Caco-2 (cell line): ENCODE measurements at regions not wholly inside any gene's neighbourhood (a gene's known extent, or its start where the extent isn't known, plus 50 kb on each side); places are given as distances from the start of the nearest gene placed in this dataset.

Experiments
- BruUV-seq: library from RNA; stranded (reverse); fragments of 400-500 nt; replicated peaks from 2 replicates; lab custom pipeline; 2021; lab: Mats Ljungman, UMichigan
- CTCF ChIA-PET: fragments of 300-600 bp; sonication (Branson Sonifier 250); formaldehyde crosslinking; loops from one replicate; lab custom pipeline; 2022; ENCODE audit warnings: antibody characterized with exemption; lab: Charles Lee
- POLR2A ChIA-PET: fragments of 300-600 bp; sonication (Branson Sonifier 250); formaldehyde crosslinking; loops from one replicate; lab custom pipeline; 2022; ENCODE audit warnings: antibody characterized with exemption; lab: Charles Lee
- DNase-seq, 2 experiments: peaks; one replicate each; pipeline versions ENCODE4 v3.0.0 to v3.0.0-alpha.2; 2020 to 2022
- H3K27me3 ChIP-seq: replicated peaks from 2 replicates; pipeline ENCODE4 v1.6.0; 2011; ENCODE audit warnings: low read length; ENCODE audit not compliant: control insufficient read depth, insufficient read depth
- H3K36me3 ChIP-seq: 2 replicates; pipeline ENCODE4 v1.5.1; 2011; ENCODE audit warnings: low read length; ENCODE audit not compliant: control insufficient read depth, insufficient read depth
- H3K4me1 ChIP-seq: fragments of 250-450 bp; sonication (Bioruptor Pico); 2 replicates; pipeline ENCODE4 v1.5.1; 2020; ENCODE audit warnings: mild to moderate bottlenecking
- H3K4me3 ChIP-seq: 2 replicates; pipeline ENCODE4 v1.5.1; 2011; ENCODE audit warnings: low read depth, mild to moderate bottlenecking, control low read depth, low read length
- H3K9me3 ChIP-seq: fragments of 250-450 bp; sonication (Bioruptor Pico); 2 replicates; pipeline ENCODE4 v1.5.1; 2020; ENCODE audit warnings: mild to moderate bottlenecking, moderate library complexity
- H3K27ac Mint-ChIP-seq: one replicate; pipeline ENCODE4 v1.8.0; 2022; ENCODE audit warnings: mixed read lengths; ENCODE audit not compliant: unreplicated experiment
- H3K27me3 Mint-ChIP-seq: one replicate; pipeline ENCODE4 v1.8.0; 2022; ENCODE audit warnings: mixed read lengths; ENCODE audit not compliant: insufficient read depth, unreplicated experiment
- H3K36me3 Mint-ChIP-seq: one replicate; pipeline ENCODE4 v1.8.0; 2022; ENCODE audit warnings: mild to moderate bottlenecking, mixed read lengths; ENCODE audit not compliant: insufficient read depth, unreplicated experiment
- H3K4me1 Mint-ChIP-seq: one replicate; pipeline ENCODE4 v1.8.0; 2022; ENCODE audit warnings: low read depth, mixed read lengths; ENCODE audit not compliant: unreplicated experiment
- H3K4me3 Mint-ChIP-seq: one replicate; pipeline ENCODE4 v1.8.0; 2022; ENCODE audit warnings: mild to moderate bottlenecking, moderate library complexity, mixed read lengths; ENCODE audit not compliant: unreplicated experiment
- H3K9me3 Mint-ChIP-seq: one replicate; pipeline ENCODE4 v1.8.0; 2022; ENCODE audit warnings: mixed read lengths; ENCODE audit not compliant: unreplicated experiment
- intact Hi-C: fragments of 100-400 bp; cut with micrococcal nuclease; formaldehyde crosslinking; loops from one replicate; pipeline ENCODE4 v1.10.0; 2022; ENCODE audit not compliant: unreplicated experiment
- TF ChIP-seq, protein P1 (sequence below), 2 experiments: fragments of 200-600 bp in 1 of 2; IDR thresholded peaks; 1 replicate in 1 of 2; 2 replicates in 1 of 2; pipeline versions ENCODE4 v1.5.1 to v1.8.0; 2011 to 2022; ENCODE audit warnings: antibody characterized with exemption in 1 of 2, control low read depth in 1 of 2, inconsistent platforms in 1 of 2, low read depth in 1 of 2, low read length in 1 of 2, mild to moderate bottlenecking in 1 of 2, moderate library complexity in 1 of 2; ENCODE audit not compliant: insufficient read depth in 1 of 2, severe bottlenecking in 1 of 2, unreplicated experiment in 1 of 2

DNA sequence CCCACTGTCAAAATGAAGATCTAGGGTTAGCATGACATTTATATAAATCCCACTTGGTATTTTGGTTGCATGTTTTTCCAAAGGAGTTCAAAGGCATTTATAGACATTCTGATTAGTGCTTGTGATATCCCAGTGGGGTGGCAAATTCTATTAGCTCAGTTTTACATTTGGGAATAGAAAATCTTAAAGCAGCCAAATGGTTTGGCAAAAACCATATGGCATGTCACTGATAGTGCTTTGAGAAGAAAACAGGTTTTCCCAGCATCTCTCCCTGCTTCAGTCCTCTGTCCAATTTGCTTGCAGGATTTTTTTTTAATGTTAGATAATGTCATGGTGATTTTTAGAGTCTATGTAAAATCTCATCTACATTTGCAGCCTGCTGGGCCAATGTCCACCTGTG, 225.1 kb upstream of the DIO3 start:
- ChIA-PET POLR2A (no interaction called here), CTCF (no interaction called here)
- no TSS peak for BruUV-seq
- TF ChIP-seq, protein P1, sequence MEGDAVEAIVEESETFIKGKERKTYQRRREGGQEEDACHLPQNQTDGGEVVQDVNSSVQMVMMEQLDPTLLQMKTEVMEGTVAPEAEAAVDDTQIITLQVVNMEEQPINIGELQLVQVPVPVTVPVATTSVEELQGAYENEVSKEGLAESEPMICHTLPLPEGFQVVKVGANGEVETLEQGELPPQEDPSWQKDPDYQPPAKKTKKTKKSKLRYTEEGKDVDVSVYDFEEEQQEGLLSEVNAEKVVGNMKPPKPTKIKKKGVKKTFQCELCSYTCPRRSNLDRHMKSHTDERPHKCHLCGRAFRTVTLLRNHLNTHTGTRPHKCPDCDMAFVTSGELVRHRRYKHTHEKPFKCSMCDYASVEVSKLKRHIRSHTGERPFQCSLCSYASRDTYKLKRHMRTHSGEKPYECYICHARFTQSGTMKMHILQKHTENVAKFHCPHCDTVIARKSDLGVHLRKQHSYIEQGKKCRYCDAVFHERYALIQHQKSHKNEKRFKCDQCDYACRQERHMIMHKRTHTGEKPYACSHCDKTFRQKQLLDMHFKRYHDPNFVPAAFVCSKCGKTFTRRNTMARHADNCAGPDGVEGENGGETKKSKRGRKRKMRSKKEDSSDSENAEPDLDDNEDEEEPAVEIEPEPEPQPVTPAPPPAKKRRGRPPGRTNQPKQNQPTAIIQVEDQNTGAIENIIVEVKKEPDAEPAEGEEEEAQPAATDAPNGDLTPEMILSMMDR (IDR thresholded peaks at IDR 0.05; ENCODE audit: insufficient read depth in 1 of 2, low read depth in 1 of 2, low read length in 1 of 2, severe bottlenecking in 1 of 2, unreplicated experiment in 1 of 2): no peak
- H3K27ac Mint-ChIP-seq: no peak overlapping the region
- H3K9me3 ChIP-seq: no peaks in the 10 kb centered on the region
- no peaks in the 10 kb centered on the region for H3K27me3 Mint-ChIP-seq
- H3K9me3 Mint-ChIP-seq: no peaks in the 10 kb centered on the region
- H3K36me3 Mint-ChIP-seq: peaks cover 6% of the 10 kb centered on the region
- intact Hi-C loops: no loop called here
- H3K27me3 ChIP-seq: no peaks in the 10 kb centered on the region
- H3K4me1 ChIP-seq: peaks cover 19% of the 10 kb centered on the region
- no peak overlapping the region for H3K4me3 ChIP-seq
- H3K4me3 Mint-ChIP-seq: no peak overlapping the region
- H3K4me1 Mint-ChIP-seq: peaks cover 8% of the 10 kb centered on the region
- H3K36me3 ChIP-seq: no peaks in the 10 kb centered on the region
- DNase-seq: no peak

DNA sequence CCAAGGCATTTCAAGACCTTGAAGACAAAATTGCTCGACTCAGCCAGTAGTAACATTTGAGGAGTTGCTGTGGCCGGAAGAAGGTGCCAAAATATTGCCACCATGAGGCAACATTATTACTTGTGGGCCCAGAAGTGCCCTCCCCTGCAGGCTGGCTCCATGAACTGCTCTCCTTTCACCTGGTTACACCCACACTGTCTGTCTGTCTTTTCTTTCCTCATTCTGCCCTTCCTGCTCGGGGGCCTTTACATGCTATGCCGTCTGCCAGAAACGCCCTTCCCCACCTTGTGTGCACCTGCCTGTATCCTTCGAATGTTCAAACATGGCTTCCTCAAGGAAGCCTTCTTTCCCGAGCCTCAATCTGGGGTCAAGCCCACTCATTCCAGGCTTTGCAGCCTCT, 224.2 kb upstream of the DIO3 start:
- Histone ChIP-seq H3K36me3 (no peaks in the 10 kb centered on the region), H3K9me3 (no peaks in the 10 kb centered on the region), H3K4me3 (no peak overlapping the region), H3K4me1 (peaks cover 19% of the 10 kb centered on the region), H3K27me3 (no peaks in the 10 kb centered on the region)
- intact Hi-C loops: no loop called here
- Mint-ChIP-seq H3K36me3 (peaks cover 6% of the 10 kb centered on the region), H3K27me3 (no peaks in the 10 kb centered on the region), H3K9me3 (no peaks in the 10 kb centered on the region), H3K4me3 (no peak overlapping the region), H3K4me1 (peaks cover 8% of the 10 kb centered on the region), H3K27ac (no peak overlapping the region)
- TF ChIP-seq, protein P1 (IDR thresholded peaks at IDR 0.05; ENCODE audit: insufficient read depth in 1 of 2, low read depth in 1 of 2, low read length in 1 of 2, severe bottlenecking in 1 of 2, unreplicated experiment in 1 of 2): no peak
- DNase-seq: no peak
- BruUV-seq: no TSS peak
- POLR2A ChIA-PET: no interaction called here
- CTCF ChIA-PET: no interaction called here

DNA sequence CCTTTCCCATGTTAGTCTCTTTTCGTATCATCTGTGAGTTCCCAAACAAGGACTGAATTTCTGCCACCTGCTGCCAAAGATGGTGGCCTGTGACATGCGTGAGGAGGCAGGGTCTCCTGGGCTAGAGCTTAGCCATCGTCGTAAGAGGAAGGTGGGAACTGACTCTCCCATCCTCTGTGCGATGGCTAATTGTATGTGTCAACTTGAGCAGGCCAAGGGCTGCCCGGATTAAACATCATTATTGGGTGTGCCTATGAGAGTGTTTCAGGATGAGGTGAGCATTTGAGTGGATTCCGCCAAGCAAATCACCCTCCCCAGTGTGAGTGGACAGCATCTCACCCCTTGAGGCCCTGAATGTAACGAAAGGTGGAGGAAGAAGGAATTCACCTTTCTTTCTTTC, 220.7 kb upstream of the DIO3 start:
- 0 out of 2 replicates have a peak, but pooled peaks cover 5% of the 10 kb centered on the region for H3K9me3 ChIP-seq
- peaks cover 17% of the 10 kb centered on the region for H3K9me3 Mint-ChIP-seq
- no peak overlapping the region for H3K27ac Mint-ChIP-seq
- ChIA-PET CTCF (no interaction called here), POLR2A (no interaction called here)
- H3K4me3 Mint-ChIP-seq: no peak overlapping the region
- H3K36me3 Mint-ChIP-seq: peaks cover 6% of the 10 kb centered on the region
- DNase-seq: no peak
- no peaks in the 10 kb centered on the region for H3K27me3 ChIP-seq
- intact Hi-C loops: no loop called here
- TF ChIP-seq, protein P1 (IDR thresholded peaks at IDR 0.05; ENCODE audit: insufficient read depth in 1 of 2, low read depth in 1 of 2, low read length in 1 of 2, severe bottlenecking in 1 of 2, unreplicated experiment in 1 of 2): no peak
- no peak overlapping the region for H3K4me3 ChIP-seq
- peaks cover 1% of the 10 kb centered on the region for H3K4me1 Mint-ChIP-seq
- peaks cover 6% of the 10 kb centered on the region; the same call in 1 of the 2 replicates for H3K4me1 ChIP-seq
- no peaks in the 10 kb centered on the region for H3K36me3 ChIP-seq
- BruUV-seq: no TSS peak
- H3K27me3 Mint-ChIP-seq: no peaks in the 10 kb centered on the region
